Smooth muscle cell (in vitro differentiated cells): ENCODE measurements at regions not wholly inside any gene's neighbourhood (a gene's known extent, or its start where the extent isn't known, plus 50 kb on each side); places are given as distances from the start of the nearest gene placed in this dataset.

ENCODE experiments used
- DNase-seq: peaks from one replicate; lab custom pipeline; 2025; ENCODE audit not compliant: unreplicated experiment; lab: John Stamatoyannopoulos, UW
- H2AFZ ChIP-seq: fragments of 200-600 bp; sonication (generic); 2 replicates; pipeline ENCODE4 v1.6.0; 2016; ENCODE audit warnings: antibody characterized with exemption, low read depth, mild to moderate bottlenecking
- H3F3A ChIP-seq: fragments of 200-600 bp; sonication (generic); 2 replicates; pipeline ENCODE4 v1.6.0; 2017; ENCODE audit warnings: antibody characterized with exemption, low read depth
- H3K27ac ChIP-seq: fragments of 200-600 bp; sonication (generic); 2 replicates; pipeline ENCODE4 v1.5.1; 2016; ENCODE audit warnings: low read depth, mild to moderate bottlenecking
- H3K27me3 ChIP-seq: fragments of 200-600 bp; sonication (generic); 2 replicates; pipeline ENCODE4 v1.6.1; 2016; ENCODE audit warnings: low read depth, mild to moderate bottlenecking
- H3K36me3 ChIP-seq: fragments of 200-600 bp; sonication (generic); 2 replicates; pipeline ENCODE4 v1.5.1; 2016; ENCODE audit warnings: low read depth
- H3K4me1 ChIP-seq: fragments of 200-600 bp; sonication (generic); 2 replicates; pipeline ENCODE4 v1.5.1; 2016; ENCODE audit warnings: low read depth
- H3K4me2 ChIP-seq: fragments of 200-600 bp; sonication (generic); 2 replicates; pipeline ENCODE4 v1.6.0; 2016; ENCODE audit warnings: mild to moderate bottlenecking
- H3K4me3 ChIP-seq: fragments of 200-600 bp; sonication (generic); 2 replicates; pipeline ENCODE4 v1.5.1; 2016; ENCODE audit warnings: mild to moderate bottlenecking
- H3K79me2 ChIP-seq: fragments of 200-600 bp; sonication (generic); 2 replicates; pipeline ENCODE4 v1.6.0; 2016; ENCODE audit warnings: low read depth, mild to moderate bottlenecking
- H3K9ac ChIP-seq: fragments of 200-600 bp; sonication (generic); 2 replicates; pipeline ENCODE4 v1.6.0; 2016; ENCODE audit warnings: low read depth
- H3K9me3 ChIP-seq: fragments of 200-600 bp; sonication (generic); replicated peaks from 2 replicates; pipeline ENCODE4 v1.5.1; 2016; ENCODE audit warnings: low read depth
- H4K20me1 ChIP-seq: fragments of 200-600 bp; sonication (generic); 2 replicates; pipeline ENCODE4 v1.6.0; 2016; ENCODE audit warnings: low read depth
- CTCF ChIP-seq: fragments of 200-600 bp; sonication (generic); IDR thresholded peaks from 2 replicates; pipeline ENCODE4 v1.5.1; 2017; ENCODE audit warnings: borderline replicate concordance, mild to moderate bottlenecking, antibody characterized with exemption; ENCODE audit not compliant: insufficient read depth, poor library complexity, severe bottlenecking
- WGBS: methylation state at CpG from one replicate; pipeline ENCODE4 v1.1.7; 2016; ENCODE audit warnings: low lambda C conversion rate; 5-methylcytosine and 5-hydroxymethylcytosine counted together

DNA sequence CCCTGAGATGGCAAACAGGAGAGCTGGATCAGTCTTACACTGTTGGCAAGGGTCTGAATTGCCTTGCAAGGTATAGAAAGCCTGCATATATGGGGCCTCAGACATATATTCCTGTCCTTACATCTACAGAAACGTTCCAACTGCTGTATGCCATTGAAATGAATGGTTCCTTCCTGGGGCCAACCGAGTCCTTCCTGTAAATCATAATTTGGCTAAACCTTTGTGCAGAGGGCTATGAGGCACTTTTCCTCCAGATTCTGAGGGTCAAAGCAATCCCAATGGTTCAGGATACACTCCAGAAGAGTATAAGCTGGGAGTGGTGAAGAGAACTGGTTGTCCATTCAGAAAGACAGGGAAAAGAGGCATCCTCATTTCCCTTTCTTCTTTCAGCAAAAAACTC is 190.5 kb downstream of the PTPRC start:
- 95% methylated on average over 2 of the region's 2 CpGs for WGBS
- Histone ChIP-seq H3K27ac (peak overlapping the region; percentile 13), H3K27me3 (no peaks in the 10 kb centered on the region), H3K4me2 (no peak overlapping the region), H3F3A (peaks cover 7% of the 10 kb centered on the region), H3K4me1 (no peaks in the 10 kb centered on the region), H3K36me3 (no peaks in the 10 kb centered on the region), H4K20me1 (peaks cover 10% of the 10 kb centered on the region), H2AFZ (no peak overlapping the region), H3K79me2 (no peaks in the 10 kb centered on the region), H3K9ac (no peak overlapping the region), H3K9me3 (no peaks in the 10 kb centered on the region), H3K4me3 (no peak overlapping the region)
- TF ChIP-seq CTCF: no peak
- no peak for DNase-seq

- peaks cover 7% of the 10 kb centered on the region for H3F3A ChIP-seq
- no peaks in the 10 kb centered on the region for H3K79me2 ChIP-seq
- no peaks in the 10 kb centered on the region for H3K4me1 ChIP-seq
- peak overlapping the region; percentile 13 for H3K27ac ChIP-seq
- peaks cover 8% of the 10 kb centered on the region for H4K20me1 ChIP-seq
- no peak overlapping the region for H3K4me2 ChIP-seq
- no peak overlapping the region for H2AFZ ChIP-seq
- WGBS: 58% methylated on average over 1 of the region's 1 CpG
- H3K9me3 ChIP-seq: no peaks in the 10 kb centered on the region
- H3K36me3 ChIP-seq: no peaks in the 10 kb centered on the region
- TF ChIP-seq CTCF: no peak
- no peaks in the 10 kb centered on the region for H3K27me3 ChIP-seq
- no peak overlapping the region for H3K9ac ChIP-seq
- no peak for DNase-seq
- H3K4me3 ChIP-seq: no peak overlapping the region
Measured at GRCh38 chr1:198829944-198830343, 191.1 kb downstream of the PTPRC start.

- H2AFZ ChIP-seq: no peak overlapping the region
- WGBS: 84% methylated on average over 6 of the region's 6 CpGs
- no peaks in the 10 kb centered on the region for H3K9me3 ChIP-seq
- H3K36me3 ChIP-seq: no peaks in the 10 kb centered on the region
- H3K9ac ChIP-seq: no peak overlapping the region
- H3K4me1 ChIP-seq: no peaks in the 10 kb centered on the region
- H3K79me2 ChIP-seq: no peaks in the 10 kb centered on the region
- no peaks in the 10 kb centered on the region for H3K27me3 ChIP-seq
- DNase-seq: no peak
- H4K20me1 ChIP-seq: peaks cover 8% of the 10 kb centered on the region
- no peak for TF ChIP-seq CTCF
- no peak overlapping the region for H3K4me3 ChIP-seq
- peak overlapping the region; percentile 13 for H3K27ac ChIP-seq
- H3F3A ChIP-seq: peaks cover 9% of the 10 kb centered on the region
- H3K4me2 ChIP-seq: no peak overlapping the region
Measured at GRCh38 chr1:198830412-198830811, 191.6 kb downstream of the PTPRC start.

DNA sequence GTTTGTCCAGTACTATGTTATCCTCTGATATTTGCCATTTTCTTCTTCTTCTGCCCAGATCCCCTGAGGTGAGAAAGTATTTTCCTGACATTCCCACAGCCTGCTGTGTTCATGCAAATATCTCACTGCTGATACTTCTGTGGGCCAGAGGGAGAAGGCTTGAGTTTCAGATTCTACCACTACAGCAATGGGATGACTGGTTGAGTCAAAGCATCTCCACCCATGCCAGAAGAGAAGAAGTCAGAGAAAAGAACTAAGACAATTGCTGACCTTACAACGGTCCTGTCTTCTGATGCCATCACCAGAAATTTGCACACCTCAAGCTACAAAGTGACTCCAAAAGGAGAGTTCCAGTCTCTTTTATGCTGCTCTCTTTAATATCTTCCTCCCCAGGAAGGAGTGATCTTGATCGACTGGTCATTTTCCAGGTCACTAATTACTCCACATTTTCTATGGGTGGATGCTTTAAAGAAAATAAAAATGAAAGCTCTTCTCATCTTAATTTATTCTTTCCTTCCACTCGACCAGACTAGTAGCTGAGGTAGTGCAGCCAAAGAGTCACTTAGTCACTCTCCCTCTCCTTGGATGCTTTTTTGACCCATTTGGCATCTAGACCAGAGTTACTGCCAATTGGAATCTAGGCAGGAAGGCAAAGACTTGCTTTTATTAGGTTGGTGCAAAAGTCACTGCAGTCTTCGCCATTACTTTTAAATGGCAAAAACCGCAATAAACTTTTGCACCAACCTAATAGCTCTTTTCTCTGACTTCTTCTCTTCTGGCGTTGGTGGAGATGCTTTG is 195.1 kb downstream of the PTPRC start:
- 94% methylated on average over 6 of the region's 6 CpGs for WGBS
- H3K9ac ChIP-seq: no peak overlapping the region

More for the DNA sequence above, 195.1 kb downstream of the PTPRC start:
- Histone ChIP-seq H3K9me3 (no peaks in the 10 kb centered on the region), H3F3A (peaks cover 19% of the 10 kb centered on the region), H2AFZ (no peak overlapping the region), H3K4me3 (no peak overlapping the region), H3K79me2 (no peaks in the 10 kb centered on the region), H3K4me1 (no peaks in the 10 kb centered on the region), H3K36me3 (no peaks in the 10 kb centered on the region), H3K27ac (no peak overlapping the region), H4K20me1 (peaks cover 27% of the 10 kb centered on the region), H3K27me3 (no peaks in the 10 kb centered on the region), H3K4me2 (no peak overlapping the region)
- no peak for TF ChIP-seq CTCF
- no peak for DNase-seq
